ENCODE measurements at regions not wholly inside any gene's neighbourhood (a gene's known extent, or its start where the extent isn't known, plus 50 kb on each side); places are given as distances from the start of the nearest gene placed in this dataset.

GRCh38 chr21:28214786-28215185 is 777.9 kb downstream of the LTN1 start:
- TF ChIP-seq POLR2A (IDR thresholded peaks at IDR 0.05) (no peak), CTCF (IDR thresholded peaks at IDR 0.05) (no peak), EP300 (IDR thresholded peaks at IDR 0.05) (no peak)
